ENCODE measurements at regions not wholly inside any gene's neighbourhood (a gene's known extent, or its start where the extent isn't known, plus 50 kb on each side); places are given as distances from the start of the nearest gene placed in this dataset.
"Not testable (repeated sequence)": the region's sequence is repeated elsewhere in the genome, so short reads cannot be mapped to it uniquely, and the experiment has no call there.

GRCh38 chr7:6995493-6996289 is 169.6 kb upstream of the CCZ1B start:
- not testable (repeated sequence) for TF ChIP-seq POLR2AphosphoS5, POLR2A, EP300 (IDR thresholded peaks at IDR 0.05)
- TF ChIP-seq, protein P1, sequence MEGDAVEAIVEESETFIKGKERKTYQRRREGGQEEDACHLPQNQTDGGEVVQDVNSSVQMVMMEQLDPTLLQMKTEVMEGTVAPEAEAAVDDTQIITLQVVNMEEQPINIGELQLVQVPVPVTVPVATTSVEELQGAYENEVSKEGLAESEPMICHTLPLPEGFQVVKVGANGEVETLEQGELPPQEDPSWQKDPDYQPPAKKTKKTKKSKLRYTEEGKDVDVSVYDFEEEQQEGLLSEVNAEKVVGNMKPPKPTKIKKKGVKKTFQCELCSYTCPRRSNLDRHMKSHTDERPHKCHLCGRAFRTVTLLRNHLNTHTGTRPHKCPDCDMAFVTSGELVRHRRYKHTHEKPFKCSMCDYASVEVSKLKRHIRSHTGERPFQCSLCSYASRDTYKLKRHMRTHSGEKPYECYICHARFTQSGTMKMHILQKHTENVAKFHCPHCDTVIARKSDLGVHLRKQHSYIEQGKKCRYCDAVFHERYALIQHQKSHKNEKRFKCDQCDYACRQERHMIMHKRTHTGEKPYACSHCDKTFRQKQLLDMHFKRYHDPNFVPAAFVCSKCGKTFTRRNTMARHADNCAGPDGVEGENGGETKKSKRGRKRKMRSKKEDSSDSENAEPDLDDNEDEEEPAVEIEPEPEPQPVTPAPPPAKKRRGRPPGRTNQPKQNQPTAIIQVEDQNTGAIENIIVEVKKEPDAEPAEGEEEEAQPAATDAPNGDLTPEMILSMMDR (IDR thresholded peaks at IDR 0.05), result not testable (repeated sequence)

All from gastroesophageal sphincter (tissue), 3 donors.